MV-4-11 (cell line): ENCODE measurements at regions not wholly inside any gene's neighbourhood (a gene's known extent, or its start where the extent isn't known, plus 50 kb on each side); places are given as distances from the start of the nearest gene placed in this dataset.

ENCODE experiments used
- DNase-seq: peaks from one replicate; lab custom pipeline; 2025; lab: John Stamatoyannopoulos, UW

- DNase-seq, result no peak
These were observed 201.7 kb upstream of the CHRNA7 start for GRCh38 chr15:31828594-31828993.

- no peak for DNase-seq
These were observed 199.7 kb upstream of the CHRNA7 start for GRCh38 chr15:31830591-31830990.

GRCh38 chr15:31831596-31831995 is 198.7 kb upstream of the CHRNA7 start:
- no peak for DNase-seq

GRCh38 chr15:31834654-31835053 is 195.7 kb upstream of the CHRNA7 start:
- no peak for DNase-seq

GRCh38 chr15:31839388-31839787 is 190.9 kb upstream of the CHRNA7 start:
- DNase-seq, result no peak

- no peak for DNase-seq
These were observed 189.4 kb upstream of the CHRNA7 start for GRCh38 chr15:31840849-31841476.

- DNase-seq, result no peak
These were observed 187.7 kb upstream of the CHRNA7 start for GRCh38 chr15:31842532-31843195.

- DNase-seq, result no peak
These were observed 186.8 kb upstream of the CHRNA7 start for GRCh38 chr15:31843426-31844055.

- DNase-seq, result no peak
These were observed 184.5 kb upstream of the CHRNA7 start for GRCh38 chr15:31845791-31846190.

GRCh38 chr15:31847961-31848360 is 182.4 kb upstream of the CHRNA7 start:
- DNase-seq, result no peak

- no peak for DNase-seq
These were observed 181.7 kb upstream of the CHRNA7 start for GRCh38 chr15:31848621-31849020.

- no peak for DNase-seq
These were observed 177.1 kb upstream of the CHRNA7 start for GRCh38 chr15:31852933-31853799.

- DNase-seq, result no peak
These were observed 173.7 kb upstream of the CHRNA7 start for GRCh38 chr15:31856581-31856980.

GRCh38 chr15:31857194-31857593 is 173.1 kb upstream of the CHRNA7 start:
- DNase-seq, result no peak

GRCh38 chr15:31858026-31858425 is 172.3 kb upstream of the CHRNA7 start:
- no peak for DNase-seq

- no peak for DNase-seq
These were observed 164.1 kb upstream of the CHRNA7 start for GRCh38 chr15:31866248-31866647.

- DNase-seq, result peak; percentile 40
These were observed 162.5 kb upstream of the CHRNA7 start for GRCh38 chr15:31867536-31868442.

GRCh38 chr15:31869686-31870307 is 160.5 kb upstream of the CHRNA7 start:
- DNase-seq, result no peak

- peak; percentile 76 for DNase-seq
These were observed 159.8 kb upstream of the CHRNA7 start, which contains the start of gene OTUD7A for GRCh38 chr15:31870328-31871165. Gene OTUD7A (minus strand): TSS chr15:31870673.
